Stimulated activated CD8-positive, alpha-beta memory T cell treated with anti-CD3 and anti-CD28 coated beads, Interleukin-15, amount 100 ng/mL, for 48 hours (primary cell): ENCODE measurements at regions not wholly inside any gene's neighbourhood (a gene's known extent, or its start where the extent isn't known, plus 50 kb on each side); places are given as distances from the start of the nearest gene placed in this dataset.
"Not testable (repeated sequence)": the region's sequence is repeated elsewhere in the genome, so short reads cannot be mapped to it uniquely, and the experiment has no call there.

Experiments used
- DNase-seq, 2 donors: peaks; one replicate each; pipeline ENCODE4 v3.0.0-alpha.2; 2020; ENCODE audit warnings: low read depth in 2 of 2

GRCh38 chr5:117633093-117633492, 1058.5 kb upstream of the SEMA6A start:
- no peak for DNase-seq

GRCh38 chr5:117624201-117624600, 1049.6 kb upstream of the SEMA6A start:
- no peak for DNase-seq

GRCh38 chr5:117623042-117623805, 1048.6 kb upstream of the SEMA6A start:
- DNase-seq = no peak

GRCh38 chr5:117621921-117622320, 1047.3 kb upstream of the SEMA6A start:
- DNase-seq = no peak

GRCh38 chr5:117615226-117615625, 1040.6 kb upstream of the SEMA6A start:
- DNase-seq = no peak

GRCh38 chr5:117614408-117614807, 1039.8 kb upstream of the SEMA6A start:
- no peak for DNase-seq

- no peak for DNase-seq
These were observed 1030.2 kb upstream of the SEMA6A start for GRCh38 chr5:117604845-117605244.

GRCh38 chr5:117599811-117600210, 1025.2 kb upstream of the SEMA6A start:
- DNase-seq = not testable (repeated sequence)

GRCh38 chr5:117594166-117594565, 1019.5 kb upstream of the SEMA6A start:
- no peak for DNase-seq

- DNase-seq = no peak
These were observed 1016.3 kb upstream of the SEMA6A start for GRCh38 chr5:117590944-117591343.

GRCh38 chr5:117588611-117589010, 1014.0 kb upstream of the SEMA6A start:
- no peak for DNase-seq

GRCh38 chr5:117587111-117587510, 1012.5 kb upstream of the SEMA6A start:
- DNase-seq = no peak

GRCh38 chr5:117568622-117569021, 994.0 kb upstream of the SEMA6A start:
- no peak for DNase-seq

- no peak for DNase-seq
These were observed 993.5 kb upstream of the SEMA6A start for GRCh38 chr5:117568126-117568525.

GRCh38 chr5:117562647-117563046, 988.0 kb upstream of the SEMA6A start:
- no peak for DNase-seq

- no peak for DNase-seq
These were observed 986.9 kb upstream of the SEMA6A start for GRCh38 chr5:117561531-117561930.

GRCh38 chr5:117559005-117559844, 984.6 kb upstream of the SEMA6A start:
- DNase-seq = no peak

GRCh38 chr5:117551236-117551635, 976.6 kb upstream of the SEMA6A start:
- no peak for DNase-seq

GRCh38 chr5:117547192-117547591, 972.6 kb upstream of the SEMA6A start:
- no peak for DNase-seq

- DNase-seq = no peak
These were observed 965.1 kb upstream of the SEMA6A start for GRCh38 chr5:117539692-117540091.

GRCh38 chr5:117533792-117534191, 959.2 kb upstream of the SEMA6A start:
- DNase-seq = no peak

- DNase-seq = not testable (repeated sequence)
These were observed 958.5 kb upstream of the SEMA6A start for GRCh38 chr5:117533051-117533670.
